SHP77 treated with DMSO at 0.1 percent for 48 hours (cell line): ENCODE measurements at regions not wholly inside any gene's neighbourhood (a gene's known extent, or its start where the extent isn't known, plus 50 kb on each side); places are given as distances from the start of the nearest gene placed in this dataset.
"Not testable (repeated sequence)": the region's sequence is repeated elsewhere in the genome, so short reads cannot be mapped to it uniquely, and the experiment has no call there.

Experiments
- DNase-seq: peaks from one replicate; lab custom pipeline; 2025; lab: John Stamatoyannopoulos, UW

GRCh38 chr17:26936645-26937044 lies 357.3 kb upstream of the WSB1 start:
- not testable (repeated sequence) for DNase-seq

- not testable (repeated sequence) for DNase-seq
Observed at GRCh38 chr17:26937750-26938322, 356.1 kb upstream of the WSB1 start.

GRCh38 chr17:26939755-26940154 lies 354.2 kb upstream of the WSB1 start:
- DNase-seq, result not testable (repeated sequence)

- DNase-seq, result not testable (repeated sequence)
Observed at GRCh38 chr17:26940587-26940986, 353.3 kb upstream of the WSB1 start.

- no peak for DNase-seq
Observed at GRCh38 chr17:26962255-26963162, 331.4 kb upstream of the WSB1 start.

GRCh38 chr17:26963163-26963503 lies 330.8 kb upstream of the WSB1 start:
- no peak for DNase-seq

GRCh38 chr17:26965898-26966624 lies 327.9 kb upstream of the WSB1 start:
- DNase-seq, result not testable (repeated sequence)

GRCh38 chr17:26966625-26967179 lies 327.2 kb upstream of the WSB1 start:
- DNase-seq, result not testable (repeated sequence)

- not testable (repeated sequence) for DNase-seq
Observed at GRCh38 chr17:26981845-26982425, 312.0 kb upstream of the WSB1 start.

GRCh38 chr17:26982563-26982962 lies 311.4 kb upstream of the WSB1 start:
- DNase-seq, result not testable (repeated sequence)

GRCh38 chr17:26987851-26988250 lies 306.1 kb upstream of the WSB1 start:
- DNase-seq, result not testable (repeated sequence)

- DNase-seq, result not testable (repeated sequence)
Observed at GRCh38 chr17:26994648-26995047, 299.3 kb upstream of the WSB1 start.

- not testable (repeated sequence) for DNase-seq
Observed at GRCh38 chr17:26996146-26996916, 297.6 kb upstream of the WSB1 start.

- DNase-seq, result not testable (repeated sequence)
Observed at GRCh38 chr17:27007734-27008531, 286.0 kb upstream of the WSB1 start.

GRCh38 chr17:27009087-27009486 lies 284.8 kb upstream of the WSB1 start:
- DNase-seq, result no peak

GRCh38 chr17:27010138-27010537 lies 283.8 kb upstream of the WSB1 start:
- DNase-seq, result not testable (repeated sequence)

- DNase-seq, result not testable (repeated sequence)
Observed at GRCh38 chr17:27030552-27030951, 263.4 kb upstream of the WSB1 start.

GRCh38 chr17:27038676-27039075 lies 255.2 kb upstream of the WSB1 start:
- DNase-seq, result peak; percentile 10

- not testable (repeated sequence) for DNase-seq
Observed at GRCh38 chr17:27045039-27045438, 248.9 kb upstream of the WSB1 start.

- no peak for DNase-seq
Observed at GRCh38 chr17:27049104-27049784, 244.7 kb upstream of the WSB1 start.
